ENCODE measurements at regions not wholly inside any gene's neighbourhood (a gene's known extent, or its start where the extent isn't known, plus 50 kb on each side); places are given as distances from the start of the nearest gene placed in this dataset.

DNA sequence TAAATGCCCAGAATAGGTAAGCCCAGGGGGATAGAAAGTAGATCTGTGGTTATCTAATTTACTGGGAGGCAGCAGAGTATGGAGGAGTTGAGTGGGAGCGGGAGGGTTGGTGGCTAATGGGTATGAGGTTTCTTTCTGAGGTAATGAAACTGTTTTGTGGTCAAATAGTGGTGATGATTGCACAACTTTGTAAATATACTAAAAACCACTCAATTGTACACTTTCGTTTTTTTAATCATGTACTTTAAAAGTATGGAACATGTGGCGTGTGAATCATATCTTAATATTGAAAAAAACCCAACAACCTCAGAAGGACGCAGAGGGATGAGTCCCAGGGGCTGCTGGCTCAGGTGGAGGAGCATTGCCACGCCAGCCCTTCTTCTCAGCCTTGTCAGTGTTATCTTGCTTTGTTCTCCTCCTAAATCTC lies 118.1 kb downstream of the WDR11 start:
- TF ChIP-seq, protein P1, sequence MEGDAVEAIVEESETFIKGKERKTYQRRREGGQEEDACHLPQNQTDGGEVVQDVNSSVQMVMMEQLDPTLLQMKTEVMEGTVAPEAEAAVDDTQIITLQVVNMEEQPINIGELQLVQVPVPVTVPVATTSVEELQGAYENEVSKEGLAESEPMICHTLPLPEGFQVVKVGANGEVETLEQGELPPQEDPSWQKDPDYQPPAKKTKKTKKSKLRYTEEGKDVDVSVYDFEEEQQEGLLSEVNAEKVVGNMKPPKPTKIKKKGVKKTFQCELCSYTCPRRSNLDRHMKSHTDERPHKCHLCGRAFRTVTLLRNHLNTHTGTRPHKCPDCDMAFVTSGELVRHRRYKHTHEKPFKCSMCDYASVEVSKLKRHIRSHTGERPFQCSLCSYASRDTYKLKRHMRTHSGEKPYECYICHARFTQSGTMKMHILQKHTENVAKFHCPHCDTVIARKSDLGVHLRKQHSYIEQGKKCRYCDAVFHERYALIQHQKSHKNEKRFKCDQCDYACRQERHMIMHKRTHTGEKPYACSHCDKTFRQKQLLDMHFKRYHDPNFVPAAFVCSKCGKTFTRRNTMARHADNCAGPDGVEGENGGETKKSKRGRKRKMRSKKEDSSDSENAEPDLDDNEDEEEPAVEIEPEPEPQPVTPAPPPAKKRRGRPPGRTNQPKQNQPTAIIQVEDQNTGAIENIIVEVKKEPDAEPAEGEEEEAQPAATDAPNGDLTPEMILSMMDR (IDR thresholded peaks at IDR 0.05; ENCODE audit: insufficient read depth, low read depth, low read length): no peak
- TF ChIP-seq EZH2 (IDR thresholded peaks at IDR 0.05; ENCODE audit: insufficient read depth, low read length): no peak

All from astrocyte (in vitro differentiated cells and primary cell).